ENCODE measurements at regions not wholly inside any gene's neighbourhood (a gene's known extent, or its start where the extent isn't known, plus 50 kb on each side); places are given as distances from the start of the nearest gene placed in this dataset.

DNA sequence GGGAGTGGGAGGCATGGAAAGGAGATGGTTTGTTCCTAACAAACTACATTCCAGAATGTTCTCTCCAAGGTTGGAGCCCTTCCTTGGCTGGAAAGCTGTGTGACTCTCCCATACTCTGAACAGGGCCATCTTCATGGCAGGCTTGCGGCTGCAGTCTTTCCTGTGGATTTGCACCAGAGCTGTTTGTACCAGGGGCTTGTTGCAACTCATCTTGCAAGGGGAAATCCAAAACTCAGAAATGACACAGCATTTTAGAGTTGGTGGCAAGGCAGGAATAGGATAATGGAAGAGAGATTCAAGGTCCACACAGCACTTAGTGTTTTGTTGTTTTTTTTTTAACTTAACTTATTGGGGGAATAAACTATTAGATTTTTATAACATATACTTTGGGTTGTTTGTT lies 73.7 kb upstream of the ZNF516 start:
- no peak for DNase-seq

DNA sequence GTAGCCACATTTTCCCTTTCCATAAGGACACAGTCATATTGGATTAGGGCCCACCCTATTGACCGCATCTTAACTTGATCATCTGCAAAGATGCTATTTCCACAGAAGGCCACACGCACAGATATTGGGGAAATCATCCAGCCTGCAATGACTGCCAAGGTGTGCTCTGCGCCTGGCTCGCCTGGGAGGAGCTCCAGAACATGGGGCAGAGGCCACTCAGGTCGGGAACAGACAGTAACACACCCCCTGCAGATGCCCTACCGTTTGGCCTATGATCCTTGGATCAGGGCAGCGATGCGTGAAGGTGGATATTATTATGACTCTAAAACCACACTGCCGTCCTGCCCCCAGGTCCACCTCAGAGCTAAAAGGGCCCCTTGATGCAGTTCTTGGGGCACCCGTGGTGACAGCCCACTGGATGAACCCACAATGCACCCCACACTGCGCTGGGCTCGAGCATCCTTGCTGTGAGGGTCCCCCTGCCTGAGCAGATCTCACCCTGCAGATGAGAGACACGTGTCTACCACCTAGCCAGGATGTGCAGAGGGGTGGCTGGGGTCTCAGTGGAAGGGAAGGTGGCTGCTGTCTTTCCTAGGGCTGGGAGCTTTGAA lies 72.9 kb upstream of the ZNF516 start:
- DNase-seq: no peak

GRCh38 chr18:76566987-76567386 lies 71.9 kb upstream of the ZNF516 start:
- no peak for DNase-seq

DNA sequence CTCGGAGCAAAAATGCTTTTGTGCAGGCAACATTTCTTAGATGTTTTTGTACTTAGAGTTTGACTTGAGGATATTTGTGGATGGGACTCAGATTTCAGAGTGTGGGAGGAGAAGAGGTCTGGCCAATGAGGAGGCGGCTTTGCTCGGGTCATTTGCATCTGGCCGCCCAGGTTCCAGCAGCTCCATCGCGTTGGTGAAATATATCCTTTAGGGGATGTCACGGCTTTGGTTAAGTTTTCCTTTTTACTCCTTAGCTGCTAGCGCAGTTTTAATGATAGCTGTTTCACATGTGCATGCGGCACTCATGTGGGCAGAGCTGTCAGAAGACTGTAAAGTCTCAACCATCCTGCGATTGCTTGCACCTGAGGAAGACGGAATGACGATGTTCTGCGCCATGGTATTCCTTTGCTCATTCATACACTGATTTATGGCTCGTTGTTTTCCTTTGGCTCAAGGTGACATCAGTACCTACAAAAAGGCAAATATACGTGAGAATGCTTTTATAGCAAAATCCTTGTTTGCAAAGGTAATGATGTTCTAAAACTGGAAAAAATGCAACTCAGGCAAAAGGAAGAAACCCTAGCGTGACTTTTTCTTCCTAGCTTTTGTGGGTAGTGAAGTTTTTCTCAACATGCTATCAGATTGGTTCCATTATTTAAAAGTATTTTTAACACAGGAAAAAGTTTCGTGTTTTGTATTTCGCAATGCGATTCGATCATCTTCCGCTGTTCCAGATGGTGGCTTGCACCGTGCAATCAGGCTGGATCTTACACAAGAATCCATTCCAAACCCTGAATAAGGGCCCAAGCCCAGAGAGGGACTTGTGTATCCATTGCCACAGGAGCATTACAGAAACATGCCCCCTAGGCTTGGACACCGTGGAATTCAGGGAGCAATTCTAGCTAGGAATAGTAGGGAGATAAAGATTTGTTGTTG lies 70.5 kb upstream of the ZNF516 start:
- no peak for DNase-seq

GRCh38 chr18:76564655-76565237 lies 69.7 kb upstream of the ZNF516 start:
- DNase-seq: no peak

DNA sequence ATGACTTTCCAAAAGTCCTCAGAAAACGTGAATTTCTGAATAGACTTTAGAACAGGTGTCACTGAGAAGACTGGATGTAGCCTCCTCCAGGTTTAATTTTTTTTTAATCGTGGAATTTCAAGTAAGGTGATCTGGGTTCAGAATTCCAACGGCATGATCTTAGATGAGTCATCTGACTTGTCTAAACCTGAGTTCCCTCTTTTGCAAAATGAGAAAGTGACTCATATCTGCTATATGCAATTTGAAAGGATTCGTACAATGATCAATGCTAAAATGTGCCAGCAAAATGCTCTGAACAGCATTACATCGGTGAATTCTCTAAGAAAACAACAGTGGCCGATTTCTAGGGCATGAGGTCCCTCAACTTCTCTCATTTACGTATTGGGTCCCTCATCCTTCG lies 69.1 kb upstream of the ZNF516 start:
- no peak for DNase-seq

- DNase-seq: no peak
These were observed 67.5 kb upstream of the ZNF516 start for GRCh38 chr18:76562286-76563122.

- no peak for DNase-seq
These were observed 64.0 kb upstream of the ZNF516 start for GRCh38 chr18:76558881-76559667.

DNA sequence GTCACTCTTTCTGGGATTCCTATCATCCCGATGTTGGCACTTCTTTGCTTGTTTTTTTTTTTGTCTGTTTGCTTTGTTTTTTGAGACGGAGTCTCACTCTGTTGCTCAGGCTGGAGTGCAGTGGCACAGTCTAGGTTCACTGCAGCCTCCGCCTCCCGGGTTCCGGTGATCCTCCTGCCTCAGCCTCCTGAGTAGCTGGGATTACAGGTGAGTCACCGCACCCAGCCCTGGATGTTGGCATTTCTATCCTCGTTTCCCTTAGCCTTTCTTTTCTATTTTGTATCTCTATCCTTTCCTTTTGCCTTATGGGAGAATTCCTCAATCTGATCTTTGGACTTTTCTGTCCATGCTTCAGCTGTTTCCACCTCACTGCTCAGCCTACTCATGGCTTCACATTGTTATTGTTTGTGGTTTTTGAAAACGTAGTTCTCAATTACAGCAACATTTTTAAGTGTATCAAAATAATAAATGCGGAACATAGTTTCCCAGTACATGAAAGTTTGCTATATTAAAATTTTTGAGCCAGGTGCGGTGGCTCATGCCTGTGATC lies 62.1 kb upstream of the ZNF516 start:
- DNase-seq: no peak

DNA sequence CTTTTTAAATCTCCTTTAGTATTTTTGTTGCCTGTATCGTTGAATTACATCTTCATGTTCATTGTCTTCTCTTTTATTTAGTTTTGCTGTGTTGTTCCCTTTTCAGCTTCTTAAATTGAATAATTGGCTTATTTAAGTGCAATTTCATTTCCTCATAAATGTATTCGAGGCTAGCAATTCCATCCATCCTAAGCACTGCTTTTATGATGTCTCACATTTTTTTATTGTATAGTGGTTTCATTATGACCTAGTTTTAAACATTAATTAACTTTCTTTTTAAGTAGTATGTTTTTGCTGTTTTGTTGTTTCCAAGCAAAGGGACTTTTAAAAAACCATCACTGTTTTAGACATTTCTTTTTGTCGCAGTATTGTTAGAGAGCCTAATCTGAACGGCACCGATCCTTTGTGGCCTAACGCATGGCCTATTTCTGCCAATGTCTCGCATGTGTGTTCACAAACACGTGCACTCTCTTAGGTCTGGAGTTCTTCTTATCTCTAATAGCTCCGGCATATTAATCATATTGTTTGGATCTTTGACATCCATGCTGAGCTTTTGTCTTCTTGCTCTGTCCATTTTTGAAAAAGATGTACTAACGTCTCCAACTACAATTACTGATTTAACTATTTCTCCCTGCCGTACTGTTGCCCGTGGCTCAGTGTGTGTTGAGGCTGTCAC lies 59.6 kb upstream of the ZNF516 start:
- DNase-seq: no peak

DNA sequence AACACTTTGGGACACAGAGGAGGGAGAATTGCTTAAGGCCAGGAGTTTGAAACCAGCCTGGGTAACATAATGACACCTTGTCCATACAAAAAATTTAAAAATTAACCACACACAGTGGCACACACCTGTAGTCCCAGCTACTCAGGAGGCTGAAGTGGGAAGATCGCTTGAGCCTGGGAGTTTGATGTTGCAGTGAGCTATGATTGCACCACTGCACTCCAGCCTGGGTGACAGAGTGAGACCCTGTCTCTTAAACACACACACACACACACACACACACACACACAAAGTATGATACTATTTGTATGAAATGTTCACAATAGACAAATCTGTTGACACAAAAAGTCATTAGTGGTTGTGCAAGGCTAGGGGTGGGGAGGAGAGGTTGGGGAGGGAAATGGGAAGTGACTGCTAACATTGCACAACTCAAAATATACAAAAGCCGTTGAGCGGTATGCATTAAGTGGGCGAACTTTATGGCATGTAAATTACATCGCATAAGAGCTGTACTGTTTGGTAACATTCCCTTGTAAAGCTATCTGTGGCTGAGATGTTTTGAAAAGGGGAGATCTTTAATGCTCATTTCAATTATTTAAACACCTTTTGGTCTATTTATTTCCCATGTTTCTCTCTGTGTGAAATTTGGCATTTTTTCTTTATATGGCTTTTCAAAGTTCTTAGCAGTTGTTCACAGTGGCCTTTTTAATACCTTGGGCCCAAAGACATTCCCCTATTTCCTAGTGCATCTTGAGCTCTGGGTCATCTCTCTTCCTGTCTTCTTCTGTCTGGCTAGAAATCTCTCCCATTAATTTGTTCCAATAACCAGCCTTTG lies 58.9 kb upstream of the ZNF516 start:
- no peak for DNase-seq

DNA sequence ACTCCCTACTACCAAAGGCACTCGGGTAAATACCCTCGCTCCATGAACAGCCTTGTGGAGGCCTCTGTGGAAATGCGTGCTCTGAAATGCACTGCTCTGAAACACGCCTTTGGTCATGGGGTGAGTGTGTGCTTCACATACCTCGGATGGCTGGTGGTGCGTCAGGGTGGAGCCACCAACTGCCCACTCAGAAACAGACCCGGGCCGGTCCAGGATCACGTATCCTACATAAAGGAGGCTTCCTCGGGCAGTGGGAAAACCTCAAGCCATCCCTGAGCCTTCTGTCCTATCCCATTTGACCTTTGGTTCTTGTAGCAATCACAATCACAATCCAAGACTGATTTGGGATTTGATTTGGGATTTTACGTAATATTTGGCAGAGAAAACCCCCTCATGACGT lies 53.5 kb upstream of the ZNF516 start:
- no peak for DNase-seq

DNA sequence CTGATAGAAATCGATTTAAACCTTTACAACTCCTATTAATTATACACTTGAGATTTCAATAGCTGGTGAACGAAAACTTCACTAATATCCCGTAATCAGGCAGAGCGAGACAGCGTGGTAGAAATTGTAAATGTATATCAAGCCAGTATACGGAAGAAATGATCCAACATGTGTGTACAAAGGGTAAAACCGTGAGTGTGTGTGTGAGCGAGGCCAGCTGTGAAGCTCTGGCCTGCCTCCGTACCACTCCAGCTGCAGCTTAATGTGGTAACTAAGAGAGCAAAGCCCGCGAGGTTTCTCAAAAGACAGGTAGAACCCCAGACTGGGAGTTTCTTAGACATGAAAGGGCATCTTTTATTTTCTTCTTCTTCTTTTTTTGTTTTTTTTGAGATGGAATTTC lies 52.3 kb upstream of the ZNF516 start:
- no peak for DNase-seq

DNA sequence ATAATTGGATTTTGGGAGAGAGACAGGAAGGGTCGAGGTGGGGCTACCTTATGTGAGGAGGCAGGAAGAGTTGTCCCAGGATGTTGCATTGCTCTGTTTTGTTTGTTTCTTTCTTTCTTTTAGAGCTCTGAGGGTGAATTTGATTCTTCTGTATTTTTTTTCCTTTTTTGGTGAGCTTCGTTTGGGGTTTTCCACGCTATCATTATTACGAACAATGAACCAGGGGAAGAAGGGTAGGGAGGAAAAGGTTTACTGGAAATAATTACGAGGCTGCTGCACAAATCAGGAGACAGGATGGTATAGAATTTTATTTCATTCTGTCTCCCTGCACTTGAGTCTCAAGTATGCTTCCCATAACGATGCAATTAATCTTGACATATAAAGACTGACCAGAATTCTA lies 51.4 kb upstream of the ZNF516 start:
- DNase-seq: no peak

DNA sequence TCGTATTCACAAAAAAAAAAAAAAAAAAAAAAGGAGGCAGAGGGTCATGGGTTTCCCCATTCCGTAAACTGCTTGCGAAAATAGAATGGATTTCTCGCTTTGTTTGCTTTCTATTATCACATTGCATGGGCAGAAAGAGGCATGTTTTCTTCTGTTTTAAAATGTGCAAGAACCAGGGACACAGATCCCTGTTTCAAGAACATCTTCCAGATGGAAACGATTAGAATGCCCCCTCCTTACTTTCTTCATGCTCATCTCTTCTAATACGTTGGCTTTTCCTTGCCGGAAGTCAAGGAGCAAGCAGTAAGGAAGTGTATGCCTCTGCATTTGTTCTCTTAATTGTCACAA lies 51.0 kb upstream of the ZNF516 start:
- DNase-seq: no peak

DNA sequence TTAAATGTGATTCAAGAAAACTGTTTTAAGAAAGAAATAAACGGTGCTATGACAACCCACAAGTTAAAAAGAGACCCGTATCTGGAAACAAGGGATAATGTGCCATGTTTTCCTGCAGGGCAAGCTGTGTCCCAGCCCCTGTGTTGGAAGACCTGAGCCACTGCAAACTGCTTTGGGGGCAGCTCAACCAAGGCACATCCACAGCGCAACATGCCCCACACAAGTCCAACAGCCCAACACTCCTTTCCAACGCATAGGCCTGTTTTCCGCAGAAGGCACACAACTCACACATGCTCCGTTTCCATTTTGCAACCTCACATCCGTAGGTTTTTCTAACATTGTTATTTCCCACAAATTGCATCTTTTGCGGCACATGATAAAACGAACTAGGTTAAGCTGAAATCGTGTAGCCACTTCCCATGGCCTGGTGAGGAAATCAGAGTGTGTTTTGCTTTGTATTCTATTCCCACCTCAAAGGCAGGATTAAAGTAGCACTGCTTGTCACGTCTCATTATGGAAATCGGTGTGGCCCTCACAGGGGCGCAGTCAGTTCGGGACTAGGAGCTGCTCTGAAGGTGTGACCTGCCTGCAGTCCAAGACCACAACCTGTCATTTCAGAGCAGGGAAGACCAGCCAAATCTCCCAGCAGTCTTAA lies 50.5 kb upstream of the ZNF516 start:
- no peak for DNase-seq

GRCh38 chr18:76544511-76545345 lies 49.7 kb upstream of the ZNF516 start:
- no peak for DNase-seq

All from NCI-H2029 treated with DMSO at 0.1 percent for 48 hours (cell line).